Activated CD4-positive, alpha-beta T cell treated with anti-CD3 and anti-CD28 coated beads, Interleukin-2, amount 10 ng/mL, durations not matched to agents 24 days and 14 days (primary cell): ENCODE measurements at regions not wholly inside any gene's neighbourhood (a gene's known extent, or its start where the extent isn't known, plus 50 kb on each side); places are given as distances from the start of the nearest gene placed in this dataset.
"Not testable (repeated sequence)": the region's sequence is repeated elsewhere in the genome, so short reads cannot be mapped to it uniquely, and the experiment has no call there.

ENCODE experiments used
- DNase-seq: peaks from one replicate; pipeline ENCODE4 v3.0.0; 2022
- H3K27ac Mint-ChIP-seq: one replicate; pipeline ENCODE4 v1.8.0; 2022; ENCODE audit warnings: mild to moderate bottlenecking, mixed read lengths
- H3K27me3 Mint-ChIP-seq: one replicate; pipeline ENCODE4 v1.8.0; 2022; ENCODE audit warnings: mixed read lengths
- H3K36me3 Mint-ChIP-seq: one replicate; pipeline ENCODE4 v1.8.0; 2022; ENCODE audit warnings: low read depth, mild to moderate bottlenecking, mixed read lengths
- H3K4me1 Mint-ChIP-seq: one replicate; pipeline ENCODE4 v1.8.0; 2021; ENCODE audit warnings: mixed read lengths
- H3K4me3 Mint-ChIP-seq: one replicate; pipeline ENCODE4 v1.8.0; 2022; ENCODE audit warnings: mild to moderate bottlenecking, moderate library complexity, mixed read lengths
- H3K9me3 Mint-ChIP-seq: one replicate; pipeline ENCODE4 v1.8.0; 2021; ENCODE audit warnings: mixed read lengths
- intact Hi-C: fragments of 100-400 bp; cut with micrococcal nuclease; formaldehyde crosslinking; loops from one replicate; pipeline ENCODE4 v1.15.1; 2023

DNA sequence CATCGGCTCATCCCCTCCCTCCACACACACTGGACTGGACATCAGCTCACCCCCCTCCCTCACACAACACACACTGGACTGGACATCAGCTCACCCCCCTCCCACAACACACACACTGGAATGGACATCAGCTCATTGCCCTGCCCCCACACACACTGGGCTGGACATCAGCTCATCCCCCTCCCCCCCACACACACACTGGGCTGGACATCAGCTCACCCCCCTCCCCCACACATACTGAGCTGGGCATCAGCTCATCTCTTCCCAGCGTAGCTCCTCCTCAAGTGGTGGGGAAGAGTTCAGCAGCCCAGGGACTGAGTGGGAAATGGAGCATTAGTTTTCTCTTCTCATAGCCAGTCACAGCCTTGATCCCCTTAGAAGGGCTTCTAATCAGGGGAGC, 58.1 kb upstream of the WDR11 start:
- Mint-ChIP-seq H3K4me3 (no peak overlapping the region), H3K9me3 (no peaks in the 10 kb centered on the region), H3K36me3 (no peaks in the 10 kb centered on the region), H3K27ac (no peak overlapping the region), H3K4me1 (no peaks in the 10 kb centered on the region), H3K27me3 (no peaks in the 10 kb centered on the region)
- DNase-seq, result no peak
- intact Hi-C loops, result no loop called here

DNA sequence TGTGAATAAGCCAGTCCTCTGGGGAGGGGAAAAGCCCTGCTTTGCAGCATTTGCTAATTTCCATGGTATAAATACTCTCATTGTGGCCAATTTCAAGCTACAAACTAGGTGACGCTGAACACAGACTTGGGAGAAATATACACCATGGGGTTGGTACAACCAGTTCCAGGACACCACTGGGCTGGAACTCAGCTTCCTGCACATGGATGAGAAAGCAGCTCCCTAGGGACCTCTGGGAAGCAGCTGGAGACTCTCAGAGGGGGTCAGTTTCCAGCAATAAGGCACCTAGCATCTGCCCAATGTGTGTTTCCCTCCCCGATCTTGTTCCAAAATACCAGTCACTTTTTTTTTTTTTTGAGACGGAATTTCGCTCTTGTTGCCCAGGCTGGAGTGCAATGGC, 56.8 kb upstream of the WDR11 start:
- no peak for DNase-seq
- Mint-ChIP-seq H3K27me3 (no peaks in the 10 kb centered on the region), H3K4me3 (no peak overlapping the region), H3K4me1 (no peaks in the 10 kb centered on the region), H3K27ac (no peak overlapping the region), H3K9me3 (no peaks in the 10 kb centered on the region), H3K36me3 (no peaks in the 10 kb centered on the region)
- intact Hi-C loops, result no loop called here

GRCh38 chr10:120798276-120798675, 52.9 kb upstream of the WDR11 start:
- DNase-seq, intact Hi-C loops, H3K9me3 Mint-ChIP-seq, H3K27ac Mint-ChIP-seq, H3K27me3 Mint-ChIP-seq, H3K4me1 Mint-ChIP-seq, H3K4me3 Mint-ChIP-seq, H3K36me3 Mint-ChIP-seq: not testable (repeated sequence)

DNA sequence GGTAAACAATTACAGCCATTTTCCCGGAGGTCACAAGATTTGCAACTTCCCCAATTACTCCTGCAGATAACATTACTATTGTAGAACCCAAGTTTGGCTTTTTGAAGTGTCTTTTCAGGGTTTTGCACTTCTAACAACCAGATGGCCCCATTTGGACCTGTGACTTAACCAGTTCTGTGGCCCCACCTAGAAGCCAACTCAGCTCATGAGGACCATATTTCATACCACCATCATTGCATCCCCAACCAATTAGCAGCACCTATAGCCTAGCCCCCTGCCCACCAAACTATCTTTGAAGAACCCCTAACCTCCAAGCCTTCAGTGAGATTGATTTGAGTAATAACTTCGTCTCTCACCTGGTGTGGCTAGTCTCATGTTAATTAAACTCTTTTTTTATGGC, 51.3 kb upstream of the WDR11 start:
- no peak overlapping the region for H3K4me3 Mint-ChIP-seq

DNA sequence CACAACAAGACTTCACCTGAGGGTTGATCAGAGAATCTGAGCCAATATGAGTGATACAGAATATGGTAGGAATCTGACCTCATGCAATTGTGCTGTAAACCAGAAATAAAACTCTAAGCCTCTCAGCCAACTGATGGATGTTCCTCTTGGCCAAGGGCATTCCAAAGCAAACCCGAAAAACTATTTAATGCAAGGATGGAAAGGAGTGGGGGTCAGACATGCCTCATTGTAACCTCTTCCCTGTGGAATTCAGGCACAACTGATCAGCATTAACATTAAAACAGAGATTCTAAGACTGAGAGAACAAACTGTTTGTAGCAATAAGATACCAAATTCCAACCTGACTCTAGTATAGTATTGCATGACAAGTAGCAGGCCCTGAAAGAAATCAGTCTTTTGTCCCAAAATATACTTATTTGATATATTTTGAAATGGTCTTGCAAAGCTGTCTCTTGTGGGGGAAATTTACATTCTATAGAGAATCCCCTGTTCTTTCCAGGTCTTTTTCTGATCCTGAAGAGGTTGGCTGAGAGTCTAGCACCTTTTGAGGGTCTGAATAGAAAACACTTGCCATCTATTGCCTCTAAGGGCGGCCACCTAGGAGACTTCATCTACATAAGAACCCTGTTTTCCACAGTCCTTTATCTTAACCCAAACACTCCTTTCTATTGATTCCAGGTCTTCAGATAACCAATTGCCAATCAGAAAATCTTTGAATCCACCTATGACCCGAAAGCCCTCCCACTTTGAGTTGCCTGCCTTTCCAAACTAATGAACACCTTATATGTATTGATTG, 50.4 kb upstream of the WDR11 start:
- Mint-ChIP-seq H3K27me3 (no peaks in the 10 kb centered on the region), H3K27ac (no peak overlapping the region), H3K9me3 (no peaks in the 10 kb centered on the region), H3K36me3 (no peaks in the 10 kb centered on the region), H3K4me3 (no peak overlapping the region), H3K4me1 (no peaks in the 10 kb centered on the region)
- DNase-seq, result no peak
- intact Hi-C loops, result no loop called here

More for the DNA sequence above, 51.3 kb upstream of the WDR11 start:
- no peaks in the 10 kb centered on the region for H3K27me3 Mint-ChIP-seq
- no peaks in the 10 kb centered on the region for H3K4me1 Mint-ChIP-seq
- no peak overlapping the region for H3K27ac Mint-ChIP-seq
- H3K9me3 Mint-ChIP-seq, result no peaks in the 10 kb centered on the region
- intact Hi-C loops, result no loop called here
- DNase-seq, result no peak
- no peaks in the 10 kb centered on the region for H3K36me3 Mint-ChIP-seq
